ENCODE measurements at regions not wholly inside any gene's neighbourhood (a gene's known extent, or its start where the extent isn't known, plus 50 kb on each side); places are given as distances from the start of the nearest gene placed in this dataset.
"Not testable (repeated sequence)": the region's sequence is repeated elsewhere in the genome, so short reads cannot be mapped to it uniquely, and the experiment has no call there.

GRCh38 chr2:185388226-185388625 lies 350.4 kb upstream of the FSIP2 start:
- DNase-seq: no peak

DNA sequence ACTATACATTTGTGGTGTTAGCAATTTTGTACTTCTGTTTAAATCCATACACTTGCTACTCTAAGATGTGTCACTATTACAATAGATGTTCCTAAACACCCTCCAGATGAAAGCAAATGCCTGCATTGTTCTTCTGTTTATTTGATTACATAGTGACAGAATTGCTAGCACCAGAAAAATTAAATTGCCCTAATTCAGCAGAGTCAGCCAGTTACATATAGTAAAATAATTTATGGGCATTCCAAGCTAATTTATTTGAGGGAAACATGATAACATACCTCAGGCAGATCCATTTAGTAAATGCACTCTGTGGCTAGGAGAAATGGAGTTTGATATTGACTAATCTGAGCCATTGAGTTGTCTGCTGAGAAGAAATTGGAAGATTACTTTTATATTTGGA lies 347.1 kb upstream of the FSIP2 start:
- DNase-seq: no peak

DNA sequence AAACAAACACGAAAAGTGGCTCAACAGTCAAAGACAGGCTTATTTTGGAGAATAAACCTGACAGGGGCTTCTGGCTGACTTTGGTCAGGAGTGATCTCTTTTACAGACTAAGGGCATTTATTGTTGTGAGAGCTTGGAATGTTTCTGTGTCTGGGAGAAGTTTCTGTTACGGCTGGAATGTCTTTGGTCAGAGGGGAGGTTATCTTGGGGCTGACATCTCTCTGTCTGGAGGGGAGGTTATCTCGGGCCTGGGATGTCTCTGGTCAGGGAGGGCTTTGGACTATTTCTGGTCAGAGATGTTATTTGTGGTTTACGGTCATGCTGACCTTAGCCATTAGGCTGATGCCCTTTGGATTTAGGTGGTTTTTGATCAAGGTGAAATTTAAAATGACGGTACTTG lies 345.5 kb upstream of the FSIP2 start:
- DNase-seq: no peak

DNA sequence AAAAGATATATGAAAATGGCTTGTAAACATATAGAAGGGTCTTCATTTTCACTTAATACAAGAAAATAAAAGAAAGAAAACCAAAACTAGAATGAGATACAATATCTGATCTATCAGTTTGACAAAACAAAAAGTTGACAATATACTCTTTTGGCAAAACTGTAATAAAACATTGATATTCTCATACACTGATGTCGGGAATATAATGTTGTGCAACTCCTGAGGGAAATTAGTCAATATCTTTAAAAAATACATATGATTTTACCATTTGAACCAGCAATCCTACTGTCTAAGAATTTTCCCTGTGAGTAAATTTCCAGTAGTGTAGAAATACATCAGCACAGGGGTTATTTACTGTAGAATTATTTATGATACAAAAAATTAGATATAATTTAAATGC lies 336.1 kb upstream of the FSIP2 start:
- no peak for DNase-seq

DNA sequence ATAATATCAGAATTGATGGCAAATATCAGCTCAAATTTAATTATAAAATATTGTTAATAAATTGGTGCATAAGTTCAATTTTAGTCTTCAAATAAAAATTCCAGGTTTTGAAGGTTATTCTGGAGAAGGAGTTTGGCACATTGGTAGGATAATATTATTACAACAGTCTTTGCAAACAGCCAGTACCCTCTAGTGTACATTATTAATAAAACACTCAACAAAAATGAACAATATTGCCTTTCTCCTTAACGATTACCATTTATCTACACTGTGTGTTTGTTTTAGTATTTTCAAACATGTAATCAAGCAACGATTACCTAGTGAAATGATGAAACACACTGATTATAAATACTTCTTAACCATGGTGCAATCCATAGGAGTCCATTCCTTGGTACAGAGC lies 334.0 kb upstream of the FSIP2 start:
- no peak for DNase-seq

DNA sequence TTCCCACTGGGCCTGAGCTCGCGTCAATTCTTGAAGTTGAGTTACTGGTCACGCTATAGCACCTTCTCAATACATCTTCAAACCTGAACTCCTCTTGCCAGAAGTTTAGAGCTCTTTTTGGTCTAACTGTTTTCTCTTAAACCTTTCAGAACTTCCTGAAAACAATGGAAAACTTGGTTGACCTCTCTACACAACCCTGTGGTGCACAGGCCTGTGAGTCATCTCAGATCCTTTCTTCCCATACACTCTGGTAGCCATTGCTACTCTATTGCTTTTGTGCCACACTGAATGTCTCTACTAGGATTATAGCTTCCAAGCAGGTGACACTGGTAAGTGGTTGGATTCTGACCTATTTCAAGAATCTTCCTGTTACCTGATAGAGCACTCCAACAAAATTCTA lies 321.5 kb upstream of the FSIP2 start:
- DNase-seq: no peak

DNA sequence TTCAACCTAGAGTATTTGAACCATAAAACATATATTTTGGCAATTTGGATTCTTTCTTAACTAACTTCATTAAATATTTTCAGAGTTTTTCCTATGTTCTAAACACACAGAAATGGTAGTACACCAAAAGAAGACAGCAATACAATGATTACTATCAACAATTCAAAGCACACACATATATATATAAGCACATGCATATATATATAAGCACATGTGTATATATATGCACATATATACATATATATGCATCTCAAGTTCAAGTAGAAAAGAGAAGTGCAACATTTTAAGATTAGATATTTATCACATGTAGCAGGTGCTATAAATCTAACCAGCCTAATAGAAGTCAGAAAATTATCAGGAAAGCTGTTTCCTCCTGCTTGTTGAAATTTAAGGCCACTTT lies 320.9 kb upstream of the FSIP2 start:
- no peak for DNase-seq

GRCh38 chr2:185424958-185425629 lies 313.5 kb upstream of the FSIP2 start:
- DNase-seq: not testable (repeated sequence)

- no peak for DNase-seq
Measured at GRCh38 chr2:185428000-185428399, 310.6 kb upstream of the FSIP2 start.

DNA sequence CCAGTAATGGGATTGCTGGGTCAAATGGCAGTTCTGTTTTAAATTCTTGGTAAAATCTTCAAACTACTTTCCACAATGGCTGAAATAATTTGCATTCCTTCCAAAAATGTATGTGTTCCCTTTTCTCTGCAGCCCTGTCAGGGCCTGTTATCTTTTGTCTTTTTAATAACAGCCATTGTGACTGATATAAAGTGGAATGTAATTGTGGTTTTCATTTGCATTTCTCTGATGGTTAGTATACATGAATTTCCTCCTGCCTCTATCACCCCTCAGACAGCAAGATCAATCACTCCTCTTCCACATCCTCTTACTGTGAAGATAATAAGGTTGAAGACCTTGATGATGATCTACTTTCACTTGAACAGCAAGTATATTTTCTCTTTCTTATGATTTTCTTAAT lies 304.8 kb upstream of the FSIP2 start:
- no peak for DNase-seq

DNA sequence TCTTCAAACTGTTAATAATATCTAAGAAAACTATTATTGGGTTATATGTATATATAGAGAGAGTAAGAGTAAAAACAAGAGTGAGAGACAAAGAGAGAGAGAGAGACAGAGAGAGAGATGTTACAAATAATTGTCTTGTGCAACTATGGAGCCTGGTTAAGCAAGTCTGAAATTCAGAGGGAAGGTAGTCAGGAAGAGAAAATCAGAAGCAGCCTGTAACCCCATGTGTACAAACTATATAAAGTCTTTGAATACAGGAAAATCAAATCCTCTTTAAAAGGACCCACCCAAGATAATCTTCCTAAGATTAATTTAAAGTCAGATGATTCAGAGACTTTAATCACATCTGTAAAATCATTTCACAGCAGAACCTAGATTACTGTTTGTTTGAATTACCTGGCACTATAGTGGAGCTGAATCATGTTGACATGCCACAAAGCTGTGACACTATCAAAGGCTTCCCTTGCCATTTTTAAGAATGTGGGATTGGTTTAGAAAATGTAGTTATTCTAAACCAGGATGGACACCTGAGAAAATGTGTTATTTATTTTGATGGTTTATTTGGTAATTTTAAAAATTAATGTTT lies 301.7 kb upstream of the FSIP2 start:
- DNase-seq: no peak

- no peak for DNase-seq
Measured at GRCh38 chr2:185441486-185442005, 297.1 kb upstream of the FSIP2 start.

DNA sequence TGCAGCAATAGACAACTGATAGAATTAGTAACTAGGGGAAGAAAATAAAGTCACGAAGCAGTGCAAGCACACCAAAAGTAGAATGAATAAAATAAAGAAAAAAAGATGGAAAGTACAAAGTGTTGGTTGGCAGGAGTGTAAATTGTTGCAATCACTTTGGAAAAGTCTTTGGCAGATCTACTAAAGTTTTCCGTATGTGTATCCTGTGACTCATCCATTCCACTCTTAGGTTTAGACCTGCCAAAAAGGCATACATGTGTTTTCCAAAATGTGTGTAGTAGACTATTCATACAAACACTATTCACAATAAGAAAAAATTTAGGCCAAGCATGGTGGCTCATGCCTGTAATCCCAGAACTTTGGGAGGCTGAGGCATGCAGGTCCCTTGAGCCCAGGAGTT lies 282.1 kb upstream of the FSIP2 start:
- peak; percentile 35 for DNase-seq

- no peak for DNase-seq
Measured at GRCh38 chr2:185463481-185463880, 275.1 kb upstream of the FSIP2 start.

GRCh38 chr2:185466915-185467314 lies 271.7 kb upstream of the FSIP2 start:
- no peak for DNase-seq

DNA sequence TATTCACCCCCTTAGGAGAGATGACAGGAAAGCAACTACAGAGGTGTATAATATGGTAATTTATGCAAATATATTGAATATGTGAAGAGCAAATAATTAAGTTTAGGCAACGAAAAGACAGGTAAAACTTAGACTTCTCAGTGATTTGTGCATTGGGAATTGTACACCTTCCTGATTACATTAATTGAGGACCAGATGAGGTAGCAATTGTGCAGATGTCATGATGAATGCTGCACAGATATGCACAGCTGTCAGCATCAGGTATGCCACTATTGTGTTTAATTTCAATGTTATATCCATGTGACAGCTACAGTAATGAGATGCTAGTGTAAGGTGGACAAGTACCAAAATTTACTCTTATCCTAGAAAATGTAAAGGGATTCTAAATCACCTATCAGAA lies 267.2 kb upstream of the FSIP2 start:
- no peak for DNase-seq

DNA sequence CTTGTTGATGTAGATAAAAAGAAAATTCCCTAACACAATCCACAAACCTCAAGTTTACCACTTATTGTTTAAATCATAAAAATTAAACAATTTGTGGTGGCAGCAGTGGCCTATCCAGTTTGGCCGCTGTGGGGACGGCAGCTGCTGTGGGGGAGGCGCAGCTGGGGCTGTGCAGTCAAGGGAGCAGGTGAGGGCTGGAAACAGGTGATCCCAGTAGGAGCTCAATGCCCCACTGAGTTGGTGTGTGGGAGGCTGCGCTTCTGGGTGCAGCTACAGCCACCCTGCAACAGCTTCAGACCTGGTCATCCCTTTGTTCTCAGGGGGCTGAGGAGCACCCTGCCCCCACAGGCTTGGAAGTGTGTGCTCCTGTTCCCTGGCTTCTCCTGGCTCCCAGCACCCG lies 266.0 kb upstream of the FSIP2 start:
- no peak for DNase-seq

GRCh38 chr2:185473838-185474237 lies 264.8 kb upstream of the FSIP2 start:
- no peak for DNase-seq

DNA sequence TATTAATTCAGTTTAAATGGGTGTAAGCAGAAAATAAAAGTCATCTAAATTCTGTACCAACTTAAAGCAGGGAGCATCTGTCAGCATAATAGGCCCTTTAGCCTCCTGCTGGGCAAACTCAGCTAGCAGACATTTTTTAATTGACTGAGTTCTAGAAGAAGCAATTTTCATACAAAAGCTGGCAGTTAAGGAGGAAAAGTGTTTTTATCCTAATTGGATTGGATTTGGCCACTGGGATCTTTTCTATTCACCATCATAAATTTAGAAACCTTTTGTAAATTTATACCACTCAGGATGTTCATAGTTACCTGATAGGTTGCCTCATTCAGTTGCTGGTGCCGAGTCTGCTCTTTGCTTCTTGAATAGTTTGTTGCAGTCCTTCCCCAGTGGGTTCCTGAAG lies 262.7 kb upstream of the FSIP2 start:
- no peak for DNase-seq

- no peak for DNase-seq
Measured at GRCh38 chr2:185477452-185477851, 261.2 kb upstream of the FSIP2 start.

DNA sequence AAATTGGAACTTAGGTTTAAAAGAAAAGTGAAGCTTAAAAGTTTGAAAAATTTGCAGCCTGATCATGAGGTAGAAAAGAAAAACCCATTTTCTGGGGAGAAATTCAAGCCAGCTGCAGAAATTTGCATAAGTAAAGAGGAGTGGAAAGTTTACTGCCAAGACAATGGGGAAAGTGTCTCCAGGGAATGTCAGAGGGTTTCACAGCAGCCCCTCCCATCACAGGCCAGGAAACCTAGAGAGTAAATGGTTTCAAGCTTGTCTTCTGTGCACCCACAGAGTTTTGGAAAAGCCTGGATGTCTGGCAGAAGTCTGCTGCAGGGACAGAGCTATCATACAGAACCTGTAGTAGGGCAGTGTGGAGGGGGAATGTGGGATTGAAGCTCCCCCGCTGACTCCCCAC lies 254.0 kb upstream of the FSIP2 start:
- DNase-seq: no peak

- no peak for DNase-seq
Measured at GRCh38 chr2:185502351-185502750, 236.3 kb upstream of the FSIP2 start.

DNA sequence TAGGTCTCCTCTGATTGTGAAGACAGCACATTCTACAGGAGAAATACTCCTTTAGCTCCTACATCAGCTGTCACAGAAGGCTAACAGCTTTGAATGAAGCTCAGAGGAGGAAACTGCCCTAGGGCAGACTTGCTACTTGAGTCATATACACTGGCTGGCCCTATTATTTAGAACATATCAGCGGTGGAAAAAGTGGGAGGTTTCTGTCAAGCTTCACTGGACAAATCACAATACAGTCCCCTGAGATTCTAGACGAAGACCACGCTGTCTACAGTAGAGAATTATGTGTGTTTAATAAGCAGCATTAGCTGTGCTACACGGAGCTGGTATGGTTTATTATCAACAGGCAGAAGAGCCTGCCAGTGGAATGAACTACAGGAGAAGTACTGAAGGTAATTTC lies 230.9 kb upstream of the FSIP2 start:
- DNase-seq: no peak

- no peak for DNase-seq
Measured at GRCh38 chr2:185510060-185510459, 228.5 kb upstream of the FSIP2 start.

DNA sequence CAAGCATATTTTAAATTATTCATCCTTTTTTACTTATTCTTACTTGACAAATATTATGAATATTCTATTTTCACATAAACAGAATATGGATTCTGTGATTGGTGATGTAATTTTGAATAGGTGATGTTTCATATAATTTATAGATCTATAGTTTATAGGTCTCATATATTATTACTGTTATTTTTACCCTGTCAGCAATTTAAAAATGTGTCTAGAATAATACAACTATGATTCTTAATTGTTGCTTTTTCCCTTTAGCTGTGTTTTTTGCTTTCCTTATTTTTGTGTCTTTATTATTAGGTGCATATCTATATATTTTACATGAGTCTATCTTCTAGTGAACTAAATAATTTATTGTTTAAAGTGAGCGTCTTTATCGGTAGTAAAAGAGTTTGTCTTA lies 226.7 kb upstream of the FSIP2 start:
- no peak for DNase-seq

All from skin of body (tissue), 1 donor.